Activated T-cell treated with anti-CD3 and anti-CD28 coated beads, Interleukin-2, amount 50 U/mL, for 24 hours (primary cell): ENCODE measurements at regions not wholly inside any gene's neighbourhood (a gene's known extent, or its start where the extent isn't known, plus 50 kb on each side); places are given as distances from the start of the nearest gene placed in this dataset.
"Not testable (repeated sequence)": the region's sequence is repeated elsewhere in the genome, so short reads cannot be mapped to it uniquely, and the experiment has no call there.

Source experiments
- DNase-seq: peaks from one replicate; pipeline ENCODE4 v3.0.0-alpha.2; 2020
- H3K27ac Mint-ChIP-seq: 2 replicates; pipeline ENCODE4 v1.8.0; 2020; ENCODE audit warnings: mild to moderate bottlenecking, mixed read lengths
- H3K27me3 Mint-ChIP-seq: 2 replicates; pipeline ENCODE4 v1.8.0; 2020; ENCODE audit warnings: mixed read lengths
- H3K36me3 Mint-ChIP-seq: 2 replicates; pipeline ENCODE4 v1.8.0; 2020; ENCODE audit warnings: low read depth, mixed read lengths
- H3K4me1 Mint-ChIP-seq: 2 replicates; pipeline ENCODE4 v1.8.0; 2020; ENCODE audit warnings: low read depth, mixed read lengths
- H3K4me3 Mint-ChIP-seq: 2 replicates; pipeline ENCODE4 v1.8.0; 2020; ENCODE audit warnings: mild to moderate bottlenecking, moderate library complexity, mixed read lengths
- H3K9me3 Mint-ChIP-seq: 2 replicates; pipeline ENCODE4 v1.8.0; 2020; ENCODE audit warnings: mixed read lengths

- H3K27ac Mint-ChIP-seq, result no peak overlapping the region
- DNase-seq, result no peak
- no peak overlapping the region for H3K4me3 Mint-ChIP-seq
- no peaks in the 10 kb centered on the region for H3K36me3 Mint-ChIP-seq
- H3K4me1 Mint-ChIP-seq, result no peaks in the 10 kb centered on the region
- peaks cover 2% of the 10 kb centered on the region for H3K9me3 Mint-ChIP-seq
- no peaks in the 10 kb centered on the region for H3K27me3 Mint-ChIP-seq
Observed at GRCh38 chr1:68815632-68816031, 318.8 kb upstream of the DEPDC1 start.

DNA sequence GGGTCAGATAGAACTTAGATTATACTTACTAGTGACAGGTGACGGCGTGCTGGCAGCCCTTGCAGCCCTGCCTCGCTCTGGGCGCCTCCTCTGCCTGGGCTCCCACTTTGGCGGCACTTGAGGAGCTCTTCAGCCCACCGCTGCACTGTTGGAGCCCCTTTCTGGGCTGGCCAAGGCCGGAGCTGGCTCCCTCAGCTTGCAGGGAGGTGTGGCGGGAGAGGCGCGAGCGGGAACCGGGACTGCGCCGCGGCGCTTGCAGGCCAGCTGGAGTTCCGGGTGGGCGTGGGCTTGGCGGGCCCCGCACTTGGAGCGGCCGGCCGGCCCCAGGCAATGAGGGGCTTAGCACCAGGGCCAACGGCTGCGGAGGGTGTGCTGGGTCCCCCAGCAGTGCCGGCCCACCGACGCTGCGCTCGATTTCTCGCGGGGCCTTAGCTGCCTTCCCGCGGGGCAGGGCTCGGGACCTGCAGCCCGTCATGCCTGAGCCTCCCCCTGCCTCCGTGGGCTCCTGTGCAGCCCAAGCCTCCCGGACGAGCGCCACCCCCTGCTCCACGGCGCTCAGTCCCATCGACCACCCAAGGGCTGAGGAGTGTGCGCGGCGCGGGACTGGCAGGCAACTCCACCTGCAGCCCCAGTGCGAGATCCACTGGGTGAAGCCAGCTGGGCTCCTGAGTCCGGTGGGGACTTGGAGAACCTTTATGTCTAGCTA lies 320.8 kb upstream of the DEPDC1 start:
- not testable (repeated sequence) for H3K9me3 Mint-ChIP-seq, H3K27ac Mint-ChIP-seq, H3K27me3 Mint-ChIP-seq, H3K4me3 Mint-ChIP-seq, DNase-seq, H3K36me3 Mint-ChIP-seq, H3K4me1 Mint-ChIP-seq

DNA sequence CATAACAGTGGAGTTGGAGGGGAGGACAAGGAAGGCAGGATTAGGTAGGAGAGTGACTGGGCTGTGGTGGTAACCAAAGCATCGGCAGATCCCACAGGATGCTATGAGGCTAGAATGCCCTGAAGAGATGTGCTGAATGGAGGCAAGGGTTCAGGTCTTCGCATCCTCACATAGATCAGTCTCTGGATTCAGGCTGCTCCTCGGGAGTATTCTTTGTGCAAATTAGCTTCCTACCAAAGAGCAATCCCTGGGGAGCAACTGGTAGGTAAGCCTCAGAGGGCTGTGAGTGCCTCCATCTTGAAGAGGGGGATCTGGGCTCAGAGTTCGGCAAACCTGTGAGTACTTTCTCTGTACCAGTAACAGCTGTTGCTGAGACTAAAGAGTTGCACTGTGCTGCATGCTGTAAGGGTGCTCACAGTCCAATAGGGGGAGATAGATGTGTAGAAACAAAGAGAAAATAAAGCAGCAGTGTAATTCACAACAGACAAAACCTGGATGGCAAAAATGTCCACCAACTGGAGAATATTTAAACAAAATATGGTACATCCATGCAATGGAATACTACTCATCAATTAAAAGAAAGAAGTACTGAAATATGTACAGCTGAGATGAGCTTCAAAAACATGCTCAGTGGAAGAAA lies 322.4 kb upstream of the DEPDC1 start:
- Mint-ChIP-seq H3K4me3 (no peak overlapping the region), H3K4me1 (no peaks in the 10 kb centered on the region), H3K27me3 (no peaks in the 10 kb centered on the region), H3K9me3 (peaks cover 2% of the 10 kb centered on the region), H3K27ac (no peak overlapping the region), H3K36me3 (no peaks in the 10 kb centered on the region)
- no peak for DNase-seq

GRCh38 chr1:68820151-68820550 lies 323.3 kb upstream of the DEPDC1 start:
- no peaks in the 10 kb centered on the region for H3K36me3 Mint-ChIP-seq
- peaks cover 2% of the 10 kb centered on the region for H3K9me3 Mint-ChIP-seq
- no peak overlapping the region for H3K4me3 Mint-ChIP-seq
- H3K4me1 Mint-ChIP-seq, result no peaks in the 10 kb centered on the region
- no peaks in the 10 kb centered on the region for H3K27me3 Mint-ChIP-seq
- no peak overlapping the region for H3K27ac Mint-ChIP-seq
- no peak for DNase-seq

- H3K36me3 Mint-ChIP-seq, result no peaks in the 10 kb centered on the region
- H3K27ac Mint-ChIP-seq, result no peak overlapping the region
- peaks cover 15% of the 10 kb centered on the region for H3K9me3 Mint-ChIP-seq
- no peaks in the 10 kb centered on the region for H3K4me1 Mint-ChIP-seq
- no peak overlapping the region for H3K4me3 Mint-ChIP-seq
- no peaks in the 10 kb centered on the region for H3K27me3 Mint-ChIP-seq
- no peak for DNase-seq
Observed at GRCh38 chr1:68826836-68827235, 330.0 kb upstream of the DEPDC1 start.

DNA sequence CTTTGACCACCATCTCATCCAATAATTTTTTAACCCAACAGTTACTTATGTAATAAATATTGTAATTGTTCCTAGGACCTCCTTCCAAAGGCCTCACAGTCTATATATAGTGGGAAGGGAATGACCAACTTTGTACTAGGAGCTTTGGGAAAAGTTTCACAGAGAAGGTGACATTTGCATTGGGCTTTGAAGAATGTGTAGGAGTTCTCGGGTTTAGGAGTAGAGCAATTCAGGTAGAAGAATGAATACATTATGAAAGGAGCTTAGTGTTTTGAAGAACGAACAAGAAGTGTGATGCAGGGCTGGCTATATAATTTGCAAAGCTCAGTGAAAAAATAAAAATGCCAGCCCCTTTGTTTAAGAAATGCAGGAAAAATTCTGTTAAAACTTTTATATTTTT lies 330.4 kb upstream of the DEPDC1 start:
- H3K27ac Mint-ChIP-seq, result no peak overlapping the region
- no peak for DNase-seq
- H3K4me3 Mint-ChIP-seq, result no peak overlapping the region
- no peaks in the 10 kb centered on the region for H3K4me1 Mint-ChIP-seq
- peaks cover 15% of the 10 kb centered on the region for H3K9me3 Mint-ChIP-seq
- H3K36me3 Mint-ChIP-seq, result no peaks in the 10 kb centered on the region
- H3K27me3 Mint-ChIP-seq, result no peaks in the 10 kb centered on the region

DNA sequence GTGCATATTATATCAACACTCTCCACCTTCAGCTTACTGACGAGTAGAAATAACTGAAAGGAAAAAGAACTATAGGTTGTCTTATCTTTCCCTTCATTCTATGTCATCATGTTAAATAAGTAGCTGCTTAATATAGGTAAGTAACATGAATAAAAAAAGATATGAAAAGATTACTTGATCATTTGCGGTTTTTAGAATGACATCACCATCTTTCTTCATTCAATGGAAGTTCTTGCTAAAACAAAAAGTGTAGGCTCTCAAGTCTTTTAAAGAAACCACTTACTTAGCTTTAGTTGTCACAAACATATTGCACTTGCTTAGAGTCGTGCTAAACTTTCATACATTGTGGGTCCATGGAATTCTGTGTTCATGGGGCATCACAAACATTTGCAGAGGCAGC lies 331.1 kb upstream of the DEPDC1 start:
- H3K9me3 Mint-ChIP-seq, result peaks cover 15% of the 10 kb centered on the region
- no peak for DNase-seq
- H3K27me3 Mint-ChIP-seq, result no peaks in the 10 kb centered on the region
- H3K27ac Mint-ChIP-seq, result no peak overlapping the region
- H3K4me1 Mint-ChIP-seq, result no peaks in the 10 kb centered on the region
- no peaks in the 10 kb centered on the region for H3K36me3 Mint-ChIP-seq
- no peak overlapping the region for H3K4me3 Mint-ChIP-seq

GRCh38 chr1:68831281-68831680 lies 334.4 kb upstream of the DEPDC1 start:
- no peaks in the 10 kb centered on the region for H3K4me1 Mint-ChIP-seq
- H3K36me3 Mint-ChIP-seq, result no peaks in the 10 kb centered on the region
- DNase-seq, result no peak
- H3K27ac Mint-ChIP-seq, result no peak overlapping the region
- no peaks in the 10 kb centered on the region for H3K27me3 Mint-ChIP-seq
- H3K9me3 Mint-ChIP-seq, result peaks cover 21% of the 10 kb centered on the region
- H3K4me3 Mint-ChIP-seq, result no peak overlapping the region

DNA sequence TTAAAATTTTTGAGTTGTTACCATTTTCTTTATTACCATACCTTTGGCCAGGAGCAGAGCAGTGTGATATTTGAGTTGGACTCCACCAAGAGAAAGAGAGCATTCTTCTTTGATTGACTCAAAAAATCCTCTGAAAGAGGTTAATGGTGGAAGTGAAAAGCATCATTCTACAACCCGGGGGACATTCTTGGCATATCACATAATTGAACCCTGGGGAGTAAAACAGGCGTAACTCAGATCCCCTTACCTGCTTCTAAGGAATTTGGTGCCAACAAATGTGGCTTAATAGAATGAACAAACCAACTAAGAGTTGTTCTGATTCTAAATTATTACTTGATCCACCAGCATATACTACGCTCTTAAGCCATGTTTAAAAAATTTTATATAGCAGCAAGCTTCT lies 351.1 kb upstream of the DEPDC1 start:
- no peaks in the 10 kb centered on the region for H3K4me1 Mint-ChIP-seq
- no peak overlapping the region for H3K4me3 Mint-ChIP-seq
- no peaks in the 10 kb centered on the region for H3K27me3 Mint-ChIP-seq
- H3K9me3 Mint-ChIP-seq, result peaks cover 11% of the 10 kb centered on the region
- DNase-seq, result no peak
- no peak overlapping the region for H3K27ac Mint-ChIP-seq
- no peaks in the 10 kb centered on the region for H3K36me3 Mint-ChIP-seq

- Mint-ChIP-seq H3K4me1 (no peaks in the 10 kb centered on the region), H3K36me3 (no peaks in the 10 kb centered on the region), H3K9me3 (peaks cover 21% of the 10 kb centered on the region), H3K27me3 (no peaks in the 10 kb centered on the region), H3K4me3 (no peak overlapping the region), H3K27ac (no peak overlapping the region)
- DNase-seq, result no peak
Observed at GRCh38 chr1:68868606-68869005, 371.7 kb upstream of the DEPDC1 start.

GRCh38 chr1:68873144-68873543 lies 376.3 kb upstream of the DEPDC1 start:
- H3K4me3 Mint-ChIP-seq, result no peak overlapping the region
- no peaks in the 10 kb centered on the region for H3K27me3 Mint-ChIP-seq
- H3K27ac Mint-ChIP-seq, result no peak overlapping the region
- no peaks in the 10 kb centered on the region for H3K4me1 Mint-ChIP-seq
- H3K36me3 Mint-ChIP-seq, result no peaks in the 10 kb centered on the region
- DNase-seq, result no peak
- peaks cover 20% of the 10 kb centered on the region for H3K9me3 Mint-ChIP-seq

- not testable (repeated sequence) for H3K27ac Mint-ChIP-seq, H3K4me3 Mint-ChIP-seq
Observed at GRCh38 chr1:68881330-68882194, 384.7 kb upstream of the DEPDC1 start.

DNA sequence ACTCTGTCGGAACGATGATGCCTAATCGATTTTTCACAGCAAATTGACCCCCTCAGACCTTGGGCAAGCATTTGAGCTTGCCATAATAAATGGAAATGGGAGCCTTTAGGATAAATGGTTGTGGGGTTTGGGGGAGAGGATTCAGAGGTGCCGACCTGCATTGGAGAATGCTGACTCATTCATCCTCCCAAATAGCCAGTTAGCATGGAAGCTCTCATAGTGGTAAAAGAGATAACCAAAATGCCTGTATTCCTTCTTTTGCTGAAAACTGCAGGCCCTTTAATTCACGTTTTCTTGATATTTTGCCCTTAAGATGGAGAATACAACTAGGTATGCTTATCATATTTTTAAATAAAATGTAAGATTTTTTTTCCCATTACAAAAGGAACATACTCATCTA lies 392.6 kb upstream of the DEPDC1 start:
- Mint-ChIP-seq H3K4me3 (no peak overlapping the region), H3K27me3 (no peaks in the 10 kb centered on the region)

More at GRCh38 chr1:68881330-68882194, 384.7 kb upstream of the DEPDC1 start:
- H3K36me3 Mint-ChIP-seq, H3K4me1 Mint-ChIP-seq, DNase-seq, H3K27me3 Mint-ChIP-seq, H3K9me3 Mint-ChIP-seq: not testable (repeated sequence)

DNA sequence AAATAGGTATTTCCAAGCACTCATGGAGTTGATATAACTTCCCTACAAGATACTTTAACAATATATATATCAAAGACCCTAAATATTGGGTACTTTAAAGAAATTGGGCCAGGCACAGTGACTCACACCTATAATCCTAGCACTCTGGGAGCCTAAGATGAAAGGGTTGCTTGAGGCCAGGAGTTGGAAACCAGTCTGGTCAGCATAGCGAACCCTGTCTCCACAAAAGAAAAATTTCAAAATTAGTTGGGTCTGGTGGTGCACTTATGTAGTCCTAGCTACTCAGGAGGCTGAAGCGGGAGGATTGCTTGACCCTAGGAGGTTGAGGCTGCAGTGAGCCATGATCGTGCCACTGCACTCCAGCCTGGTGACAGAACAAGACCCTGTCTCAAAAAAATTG lies 393.9 kb upstream of the DEPDC1 start:
- H3K4me3 Mint-ChIP-seq, result no peak overlapping the region
- no peaks in the 10 kb centered on the region for H3K27me3 Mint-ChIP-seq
- DNase-seq, result no peak
- no peak overlapping the region for H3K27ac Mint-ChIP-seq
- H3K9me3 Mint-ChIP-seq, result no peaks in the 10 kb centered on the region
- H3K36me3 Mint-ChIP-seq, result no peaks in the 10 kb centered on the region
- no peaks in the 10 kb centered on the region for H3K4me1 Mint-ChIP-seq

More for the DNA sequence above, 392.6 kb upstream of the DEPDC1 start:
- Mint-ChIP-seq H3K36me3 (no peaks in the 10 kb centered on the region), H3K9me3 (no peaks in the 10 kb centered on the region), H3K4me1 (no peaks in the 10 kb centered on the region), H3K27ac (no peak overlapping the region)
- DNase-seq, result no peak

DNA sequence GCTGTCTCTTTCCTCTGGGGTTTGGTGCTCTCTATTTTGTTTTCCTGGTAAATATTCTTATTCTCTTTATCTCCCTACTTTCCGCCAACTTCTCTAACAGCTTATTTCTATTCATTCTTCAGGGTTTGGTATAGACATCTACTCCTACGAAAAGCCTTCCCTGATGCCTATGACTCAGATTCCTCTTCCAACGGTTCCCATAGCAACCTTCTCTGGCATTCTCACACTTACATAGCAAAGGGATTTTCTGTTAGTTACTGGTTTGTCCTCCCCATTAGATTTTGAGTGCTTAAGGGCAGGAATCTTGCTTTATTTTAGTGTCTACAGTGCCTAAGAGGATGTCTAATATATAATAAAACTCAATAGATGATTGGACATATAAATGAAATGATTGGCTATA lies 407.6 kb upstream of the DEPDC1 start:
- Mint-ChIP-seq H3K4me1 (no peaks in the 10 kb centered on the region), H3K36me3 (no peaks in the 10 kb centered on the region), H3K27ac (no peak overlapping the region), H3K4me3 (no peak overlapping the region), H3K27me3 (no peaks in the 10 kb centered on the region), H3K9me3 (peaks cover 12% of the 10 kb centered on the region)
- DNase-seq, result no peak
